Activated naive CD4-positive, alpha-beta T cell treated with anti-CD3 and anti-CD28 coated beads, Interleukin-2, amount 50 U/mL, for 16 hours (primary cell): ENCODE measurements at regions not wholly inside any gene's neighbourhood (a gene's known extent, or its start where the extent isn't known, plus 50 kb on each side); places are given as distances from the start of the nearest gene placed in this dataset.
"Not testable (repeated sequence)": the region's sequence is repeated elsewhere in the genome, so short reads cannot be mapped to it uniquely, and the experiment has no call there.

Source experiments
- DNase-seq: peaks from one replicate; pipeline ENCODE4 v3.0.0-alpha.2; 2020

- no peak for DNase-seq
Measured at GRCh38 chr6:3962291-3963280, 113.4 kb downstream of the FAM50B start.

- DNase-seq: no peak
Measured at GRCh38 chr6:3963426-3963825, 114.3 kb downstream of the FAM50B start.

GRCh38 chr6:3965071-3965718, 113.7 kb downstream of the FAM217A start:
- no peak for DNase-seq

GRCh38 chr6:3966426-3966825, 112.5 kb downstream of the FAM217A start:
- DNase-seq: no peak

- DNase-seq: no peak
Measured at GRCh38 chr6:3970097-3970496, 108.8 kb downstream of the FAM217A start.

GRCh38 chr6:3973152-3973551, 105.8 kb downstream of the FAM217A start:
- not testable (repeated sequence) for DNase-seq

- DNase-seq: peak; percentile 37
Measured at GRCh38 chr6:3977875-3978711, 100.8 kb downstream of the FAM217A start.

- DNase-seq: not testable (repeated sequence)
Measured at GRCh38 chr6:3978966-3979365, 100.0 kb downstream of the FAM217A start.

GRCh38 chr6:3981917-3982316, 97.0 kb downstream of the FAM217A start:
- no peak for DNase-seq

- no peak for DNase-seq
Measured at GRCh38 chr6:3983778-3984177, 95.2 kb downstream of the FAM217A start.

GRCh38 chr6:3984494-3984893, 94.4 kb downstream of the FAM217A start:
- DNase-seq: no peak

GRCh38 chr6:3986241-3986640, 92.7 kb downstream of the FAM217A start:
- no peak for DNase-seq

- no peak for DNase-seq
Measured at GRCh38 chr6:3987053-3987452, 91.9 kb downstream of the FAM217A start.

- DNase-seq: no peak
Measured at GRCh38 chr6:3987576-3987975, 91.4 kb downstream of the FAM217A start.

GRCh38 chr6:3990692-3991491, 88.0 kb downstream of the FAM217A start:
- peak; percentile 77 for DNase-seq

- DNase-seq: no peak
Measured at GRCh38 chr6:3991941-3992340, 87.0 kb downstream of the FAM217A start.

GRCh38 chr6:3996349-3996748, 82.6 kb downstream of the FAM217A start:
- DNase-seq: no peak

- no peak for DNase-seq
Measured at GRCh38 chr6:3997177-3997770, 81.7 kb downstream of the FAM217A start.

- no peak for DNase-seq
Measured at GRCh38 chr6:3999800-4000661, 78.9 kb downstream of the FAM217A start.

- no peak for DNase-seq
Measured at GRCh38 chr6:4004249-4004648, 74.7 kb downstream of the FAM217A start.
